Upper lobe of left lung (tissue), 4 donors: ENCODE measurements at regions not wholly inside any gene's neighbourhood (a gene's known extent, or its start where the extent isn't known, plus 50 kb on each side); places are given as distances from the start of the nearest gene placed in this dataset.

Experiments
- CTCF ChIP-seq, 6 experiments: fragments of 450-650 bp in 4 of 6; fragments of 200-600 bp in 2 of 6; sonication (generic) in 2 of 6; IDR thresholded peaks; one replicate each; pipeline ENCODE4 v1.5.1; 2016 to 2019; ENCODE audit warnings: antibody characterized with exemption in 6 of 6
- EP300 ChIP-seq, 4 donors: sonication (generic); formaldehyde crosslinking; IDR thresholded peaks; one replicate each; pipeline ENCODE4 v1.5.1; 2017; ENCODE audit warnings: antibody characterized with exemption in 4 of 4, control low read depth in 2 of 4
- POLR2A ChIP-seq, 4 donors: fragments of 450-650 bp; IDR thresholded peaks; one replicate each; pipeline ENCODE4 v1.5.1; 2016 to 2017; ENCODE audit warnings: antibody characterized with exemption in 4 of 4, mild to moderate bottlenecking in 2 of 4
- POLR2AphosphoS5 ChIP-seq, 2 donors: sonication (generic); formaldehyde crosslinking; IDR thresholded peaks; one replicate each; pipeline ENCODE4 v1.5.1; 2017; ENCODE audit warnings: antibody characterized with exemption in 2 of 2

GRCh38 chr4:156265407-156265806 lies 311.7 kb upstream of the CTSO start:
- no peak for TF ChIP-seq EP300 (IDR thresholded peaks at IDR 0.05)
- TF ChIP-seq POLR2A (IDR thresholded peaks at IDR 0.05), result no peak
- no peak for TF ChIP-seq CTCF (IDR thresholded peaks at IDR 0.05)
- TF ChIP-seq POLR2AphosphoS5 (IDR thresholded peaks at IDR 0.05), result no peak
